T-helper 9 cell (primary cell): ENCODE measurements at regions not wholly inside any gene's neighbourhood (a gene's known extent, or its start where the extent isn't known, plus 50 kb on each side); places are given as distances from the start of the nearest gene placed in this dataset.
"Not testable (repeated sequence)": the region's sequence is repeated elsewhere in the genome, so short reads cannot be mapped to it uniquely, and the experiment has no call there.

ENCODE experiments used
- DNase-seq: peaks from one replicate; pipeline ENCODE4 v3.0.0-alpha.2; 2020

DNA sequence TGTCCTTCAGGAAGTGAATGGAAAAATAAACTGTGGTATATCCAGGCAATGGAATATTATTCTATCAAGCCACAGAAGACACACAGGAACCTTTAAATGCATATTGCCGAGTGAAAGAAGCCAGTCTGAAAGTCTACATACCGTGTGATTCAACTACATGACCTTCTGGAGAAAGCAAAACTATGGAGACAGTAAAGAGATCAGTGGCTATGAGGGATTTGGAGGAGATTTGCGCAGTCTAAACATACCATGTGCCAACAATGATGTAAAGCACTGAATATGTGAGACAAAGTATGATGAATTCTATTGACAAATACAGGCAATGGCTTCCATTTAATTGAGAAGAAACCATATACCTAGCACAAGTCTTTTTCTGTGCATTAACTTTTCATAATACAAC lies 518.3 kb upstream of the ZNF337 start:
- no peak for DNase-seq

DNA sequence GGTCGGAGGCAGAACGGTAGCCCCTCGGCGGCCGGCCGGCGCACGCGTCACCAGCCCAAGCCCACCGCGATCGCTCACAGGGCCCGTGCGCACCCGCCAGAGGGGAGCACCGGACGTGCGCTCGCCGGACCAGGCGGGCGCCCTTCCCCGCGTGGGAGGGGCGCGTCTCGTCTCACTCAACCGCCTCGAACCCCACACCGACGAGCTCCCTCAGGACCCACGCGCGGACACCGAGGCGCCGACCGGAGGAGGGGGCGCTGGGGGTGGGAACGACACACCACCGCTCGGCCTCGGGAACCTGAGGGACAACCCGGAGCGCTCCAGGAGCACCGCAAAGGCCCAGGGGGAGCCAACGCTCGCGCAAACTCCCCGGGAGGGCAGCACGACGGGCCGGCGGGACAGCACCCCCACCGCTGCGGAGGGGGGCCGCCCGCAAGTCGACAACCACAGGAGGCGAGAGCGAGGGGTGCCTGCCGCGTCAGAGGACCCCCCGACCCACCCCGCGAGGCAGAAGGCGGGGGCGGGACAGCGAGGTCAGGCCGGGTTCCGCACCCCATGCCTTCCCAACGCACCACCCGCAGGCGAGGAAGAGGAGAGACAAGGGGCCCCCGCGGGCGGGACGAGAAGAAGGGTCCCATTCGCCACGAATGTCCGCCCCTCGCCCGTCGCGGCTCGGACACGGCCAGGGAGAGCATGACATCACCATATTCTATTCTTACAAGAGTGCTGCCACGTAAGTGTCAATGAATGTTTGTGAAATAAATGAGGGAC lies 512.7 kb upstream of the ZNF337 start:
- DNase-seq, result no peak

DNA sequence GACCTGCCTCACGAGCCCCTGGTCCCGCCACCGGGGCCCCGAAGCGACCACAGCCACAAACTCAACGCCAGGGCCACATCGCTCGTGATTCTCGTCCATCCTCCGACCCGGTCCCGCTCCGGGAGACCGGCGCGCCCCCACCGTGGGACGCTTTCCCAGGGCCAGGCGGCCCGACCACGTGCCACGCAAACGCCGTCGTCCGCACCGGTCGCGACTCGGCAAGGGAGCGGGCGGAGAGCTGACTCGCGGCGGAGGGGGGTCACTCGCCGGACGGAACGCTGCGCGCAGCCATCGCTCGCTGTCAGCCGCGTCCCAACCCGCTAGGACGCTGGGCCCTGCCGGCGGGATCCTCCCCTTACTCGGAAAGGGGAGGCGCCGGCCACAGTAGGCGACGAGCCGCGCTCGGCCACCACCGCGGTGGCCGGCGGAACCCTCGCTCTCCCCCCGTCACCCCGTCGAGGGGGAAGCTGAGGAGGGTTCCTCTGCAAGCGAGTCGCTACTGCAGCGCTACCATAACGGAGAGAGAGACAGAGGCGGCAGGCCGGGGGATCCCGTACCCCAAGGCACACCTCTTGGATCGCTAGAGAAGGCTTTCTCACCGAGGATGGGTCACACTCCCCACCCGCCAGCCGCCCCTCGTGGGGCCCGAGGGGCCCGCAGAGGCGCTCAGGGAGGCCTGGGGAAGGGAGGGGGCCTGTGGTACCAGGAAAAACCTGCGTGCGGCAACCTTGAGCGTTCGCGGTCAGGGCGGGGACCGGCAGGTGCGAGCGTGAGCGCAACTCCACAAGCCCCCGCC lies 511.8 kb upstream of the ZNF337 start:
- DNase-seq, result no peak

DNA sequence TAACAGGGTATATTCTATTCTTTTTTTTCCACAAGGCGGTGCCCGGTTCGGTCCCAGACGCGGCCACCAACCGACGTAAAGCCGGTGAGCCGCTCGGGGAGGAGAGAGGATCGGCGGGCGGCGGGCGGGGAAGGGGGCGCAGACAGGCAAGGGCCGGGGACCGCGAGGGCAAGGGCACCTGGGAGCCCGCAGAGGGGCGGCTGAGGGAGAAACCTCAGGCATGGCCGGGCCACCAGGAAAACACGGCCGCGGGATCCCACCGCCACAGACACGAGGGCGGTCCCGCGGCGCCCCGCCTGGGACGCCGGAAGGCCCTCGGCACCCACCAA lies 511.3 kb upstream of the ZNF337 start:
- not testable (repeated sequence) for DNase-seq

DNA sequence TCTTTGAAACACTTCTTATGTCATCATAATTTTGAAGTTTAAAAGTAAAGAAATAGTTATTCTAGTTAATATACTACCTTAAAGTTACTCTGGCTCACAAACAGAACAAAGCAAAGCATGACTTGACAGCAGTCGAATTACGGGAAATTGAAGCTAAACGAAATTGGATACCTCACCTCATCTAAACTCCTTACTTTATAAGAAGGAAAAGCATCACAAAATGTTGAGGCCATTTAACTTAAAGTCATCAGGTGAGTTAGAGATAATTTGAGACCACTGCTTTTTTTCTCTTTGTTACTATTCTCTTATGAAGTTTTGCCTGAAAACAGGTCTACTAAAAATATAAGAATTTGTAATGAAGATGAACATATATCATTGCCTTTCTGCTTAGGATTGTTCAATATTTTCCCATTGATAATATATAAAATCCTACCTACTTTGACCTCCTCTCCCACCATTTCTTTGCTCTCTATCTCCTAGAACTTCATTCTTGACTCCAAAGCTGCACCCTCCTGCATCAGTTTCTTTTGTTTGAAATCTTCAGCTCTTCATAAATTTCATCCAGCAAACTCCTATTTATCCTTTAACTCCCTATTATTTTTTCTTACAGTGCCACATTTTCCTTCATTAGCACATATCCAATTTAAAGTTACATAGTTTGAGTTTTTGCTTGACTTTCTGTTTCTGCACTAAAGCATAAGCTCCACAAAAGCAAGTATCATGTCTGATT lies 510.7 kb upstream of the ZNF337 start:
- no peak for DNase-seq

DNA sequence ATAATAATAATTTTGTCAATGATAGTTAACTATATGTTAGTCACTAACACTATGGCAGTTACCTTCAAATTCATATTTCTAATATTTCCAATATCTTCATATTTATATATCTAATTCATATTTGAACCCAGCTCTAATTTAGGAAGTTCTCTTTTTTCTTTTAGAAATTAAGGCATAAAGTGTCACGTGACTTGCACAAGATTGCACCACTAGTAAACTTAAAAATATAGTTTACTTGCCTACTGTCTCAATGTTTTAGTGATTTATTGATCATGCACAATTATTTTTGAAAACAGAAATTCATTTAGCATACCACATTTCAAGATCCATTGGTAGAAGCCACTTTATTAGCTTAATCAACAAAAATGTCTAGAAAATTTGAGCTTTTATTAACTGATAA lies 508.7 kb upstream of the ZNF337 start:
- no peak for DNase-seq

DNA sequence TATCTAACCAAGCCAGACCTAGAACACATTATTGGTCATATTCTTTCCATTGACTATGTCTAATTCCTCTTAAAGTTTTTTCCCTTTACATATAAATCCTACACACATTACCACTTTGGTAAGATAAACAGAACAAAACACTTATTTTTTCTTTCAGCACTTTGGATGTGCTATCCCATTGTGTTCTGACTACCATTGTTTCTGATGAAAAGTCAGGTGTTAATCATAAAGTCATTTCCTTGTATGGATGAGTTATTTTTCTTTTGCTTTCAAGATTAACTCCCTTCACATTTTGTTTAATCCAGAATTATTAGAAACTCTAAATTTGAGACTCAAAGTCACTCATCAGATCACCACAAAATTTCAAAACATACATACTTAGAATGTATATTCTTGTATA lies 504.4 kb upstream of the ZNF337 start:
- not testable (repeated sequence) for DNase-seq

DNA sequence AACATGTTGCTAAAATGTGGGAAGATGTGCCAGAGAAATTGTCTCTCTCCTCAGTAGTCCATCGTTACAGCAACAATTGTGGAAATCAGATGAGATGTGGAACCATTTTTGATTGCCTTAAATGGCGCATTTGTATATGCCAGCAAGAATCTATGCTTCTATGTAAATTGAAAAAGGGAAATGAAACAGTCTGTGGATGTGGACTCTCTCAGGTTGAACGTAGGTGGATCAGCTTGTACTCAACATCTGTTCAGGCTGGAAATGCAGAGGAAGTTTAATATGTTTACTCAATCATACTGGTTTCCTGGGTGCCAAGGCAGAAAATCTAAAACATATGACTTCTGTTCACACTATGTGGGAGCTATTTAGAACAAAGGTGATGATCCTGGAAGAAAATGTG lies 490.7 kb upstream of the ZNF337 start:
- not testable (repeated sequence) for DNase-seq

DNA sequence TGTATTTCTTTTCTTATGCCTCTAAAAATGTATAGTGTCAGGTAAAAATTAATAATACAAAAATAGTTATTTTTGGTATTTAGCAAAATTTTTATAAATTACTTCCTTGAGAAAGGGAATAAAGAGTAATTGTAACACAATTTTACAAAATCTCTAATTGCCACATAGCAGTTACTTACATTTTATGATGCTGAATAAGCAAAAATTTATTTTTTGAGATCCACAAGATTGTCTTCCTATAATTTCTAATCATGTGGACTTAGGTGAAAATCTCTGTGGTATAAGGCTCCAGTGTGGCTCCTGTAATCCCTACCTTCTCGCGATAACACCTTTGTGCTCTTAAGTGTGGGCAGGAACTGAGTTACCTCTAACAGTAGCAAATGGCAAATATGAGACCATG lies 487.1 kb upstream of the ZNF337 start:
- DNase-seq, result not testable (repeated sequence)

DNA sequence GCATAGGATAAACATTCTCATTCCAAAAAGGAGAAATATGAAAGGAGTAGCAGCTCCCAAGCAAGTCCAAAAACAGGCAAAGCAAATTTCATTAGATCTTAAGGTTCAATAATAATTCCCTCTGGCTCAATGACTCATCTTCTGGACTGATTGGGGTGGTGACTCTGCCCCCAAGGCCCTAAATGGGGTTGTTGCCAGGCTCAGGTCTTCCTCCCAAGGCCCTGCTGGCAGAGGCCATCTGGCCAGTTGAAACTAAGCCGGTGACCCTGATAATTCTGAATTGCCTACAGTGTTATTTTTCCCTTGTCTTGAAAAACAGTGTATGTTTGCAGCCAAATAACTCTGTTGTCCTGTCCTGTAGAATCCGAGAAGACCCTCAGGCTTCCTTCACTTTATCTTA lies 484.7 kb upstream of the ZNF337 start:
- DNase-seq, result not testable (repeated sequence)

DNA sequence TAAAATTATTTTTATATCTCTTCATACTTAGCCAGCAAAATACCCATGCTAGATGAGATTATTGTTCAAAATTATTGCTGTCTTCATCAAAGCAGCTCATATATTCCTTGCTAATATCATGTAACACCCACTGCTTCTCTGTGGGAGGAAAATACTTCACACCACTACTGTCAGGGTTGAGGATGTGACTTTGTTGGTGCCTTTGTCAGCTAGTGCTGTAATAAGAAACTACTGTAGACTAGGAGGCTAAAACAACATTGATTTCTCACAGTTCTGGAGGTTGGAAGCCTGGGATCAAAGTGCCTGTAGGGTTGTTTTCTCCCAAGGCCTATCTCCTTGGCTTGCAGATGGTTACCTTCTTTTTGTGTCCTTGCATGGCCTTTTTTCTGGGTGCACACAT lies 475.2 kb upstream of the ZNF337 start:
- DNase-seq, result not testable (repeated sequence)

DNA sequence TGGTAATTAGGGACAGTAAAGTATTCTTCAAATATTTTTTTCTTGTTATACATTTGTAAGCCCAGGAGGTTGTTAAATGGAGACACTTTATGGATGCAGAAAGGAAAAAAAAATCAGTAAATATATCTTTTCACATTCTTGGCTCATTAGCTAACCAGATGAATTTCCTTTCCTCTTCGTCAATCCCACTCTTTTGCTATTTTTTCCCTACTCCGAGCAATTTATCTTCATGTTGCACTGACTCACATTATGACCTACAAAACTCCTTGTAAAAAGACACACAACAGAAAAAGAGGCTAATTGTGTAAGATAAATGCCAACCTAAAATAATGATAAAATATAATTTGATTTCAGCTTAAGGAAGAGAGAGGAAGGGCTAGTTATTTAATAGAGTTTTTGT lies 472.9 kb upstream of the ZNF337 start:
- DNase-seq, result no peak

DNA sequence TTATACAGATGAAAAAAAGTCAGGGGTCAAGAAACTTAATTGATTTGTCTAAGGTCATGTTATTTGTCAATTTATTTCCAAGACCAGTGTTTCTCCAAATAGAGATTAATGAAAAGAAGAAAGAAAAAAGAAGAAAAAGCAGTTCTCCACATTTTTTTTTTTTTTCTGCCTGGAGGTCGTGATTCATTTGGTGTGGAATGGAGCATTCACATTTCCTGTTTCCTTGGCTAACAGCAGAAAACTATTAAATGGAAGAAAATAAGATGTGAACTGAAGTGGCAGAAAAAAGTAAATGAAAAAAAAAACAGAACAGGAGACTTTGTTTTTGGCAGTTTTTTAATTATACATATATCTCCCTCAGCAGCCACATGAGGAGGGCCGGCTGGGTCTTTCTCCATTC lies 470.8 kb upstream of the ZNF337 start:
- no peak for DNase-seq

DNA sequence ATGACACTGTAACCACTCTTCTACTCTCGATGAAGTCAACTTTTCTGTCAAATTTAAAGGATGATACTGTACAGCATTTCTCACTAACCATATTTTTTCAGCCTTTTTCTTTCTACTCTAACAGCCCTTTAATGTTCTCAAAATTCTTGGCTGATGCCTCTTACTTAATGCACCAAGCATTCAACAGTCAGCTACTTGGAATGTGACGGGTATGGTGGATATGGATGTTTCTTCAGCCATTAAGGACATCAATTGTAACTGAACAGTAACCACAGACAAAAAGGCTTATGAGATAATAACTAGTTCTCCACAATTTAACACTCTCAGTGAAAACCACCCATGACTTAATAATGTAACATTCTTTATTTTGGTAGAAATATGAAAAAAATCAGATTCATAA lies 467.2 kb upstream of the ZNF337 start:
- DNase-seq, result no peak

DNA sequence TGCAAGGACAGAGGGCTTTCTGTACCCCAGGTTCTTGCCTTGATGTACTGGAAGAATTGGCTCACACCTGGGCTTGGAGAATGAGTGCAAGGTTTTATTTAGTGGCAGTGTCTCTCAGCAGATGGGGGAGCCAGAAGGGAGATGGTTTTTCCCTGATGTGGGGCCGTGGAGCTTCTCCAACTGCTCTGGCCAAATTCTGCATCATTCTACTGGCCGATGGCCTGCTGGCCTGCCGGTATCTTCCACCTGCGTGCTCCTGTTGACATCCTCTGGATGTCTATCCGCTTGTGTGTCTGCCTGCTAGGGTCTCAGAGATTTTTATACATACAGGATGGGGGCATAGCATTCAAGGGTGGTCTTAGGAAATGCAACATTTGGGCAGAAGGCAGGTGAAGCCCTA lies 466.5 kb upstream of the ZNF337 start:
- not testable (repeated sequence) for DNase-seq

DNA sequence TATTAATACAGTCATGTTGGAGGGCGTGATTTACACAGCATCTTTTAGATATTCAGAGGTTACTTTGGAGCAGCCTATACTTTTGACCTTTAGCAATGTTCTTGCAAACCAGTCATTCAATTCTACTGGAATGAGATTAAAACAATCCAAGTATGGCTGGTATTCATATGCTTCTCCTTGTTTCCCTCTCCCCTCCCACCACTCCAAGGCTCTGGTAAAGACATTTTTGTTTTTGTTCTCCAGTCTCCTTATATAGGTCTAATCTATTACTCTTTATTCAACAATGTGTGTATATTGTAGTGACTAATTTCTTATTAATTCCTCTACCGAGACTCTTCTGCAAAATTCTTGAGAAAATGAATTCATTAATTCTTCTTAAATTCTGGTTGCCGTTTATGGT lies 465.1 kb upstream of the ZNF337 start:
- DNase-seq, result not testable (repeated sequence)

DNA sequence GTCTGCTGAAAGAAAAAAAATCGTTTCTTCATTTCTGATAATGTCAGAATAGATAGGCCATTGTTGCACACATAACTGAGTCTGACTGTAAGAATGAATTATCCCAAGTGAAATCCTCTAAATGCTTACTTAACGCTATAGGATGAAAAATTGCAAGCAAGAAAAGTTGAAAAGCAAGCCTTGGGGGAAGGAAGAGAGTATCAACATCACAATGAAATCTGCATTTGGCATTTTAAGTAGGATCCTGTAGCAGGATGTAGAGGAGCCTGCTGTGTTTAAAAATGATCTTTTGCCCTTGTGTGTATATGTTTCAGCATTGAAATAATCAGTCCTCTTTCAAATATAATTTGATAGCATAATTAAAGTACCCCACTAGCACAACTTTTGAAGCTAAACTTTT lies 464.3 kb upstream of the ZNF337 start:
- not testable (repeated sequence) for DNase-seq

DNA sequence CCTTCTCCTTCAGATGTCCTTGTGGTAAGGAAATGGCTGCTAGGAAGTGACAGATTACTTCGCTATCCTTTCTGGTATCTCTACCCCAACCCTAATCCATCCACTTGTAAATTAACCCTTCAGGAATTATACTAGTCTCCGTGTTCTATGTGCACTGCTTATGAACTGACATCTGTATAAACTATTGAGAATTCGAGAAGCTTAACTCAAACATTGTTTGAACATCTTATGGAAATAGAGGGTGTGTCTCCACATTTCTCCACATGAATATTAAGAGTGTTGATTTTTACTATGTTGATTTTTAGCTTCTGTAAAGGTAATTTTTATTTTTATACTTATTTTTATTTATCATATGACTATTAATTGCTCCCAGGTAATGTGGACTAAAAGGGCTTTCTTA lies 457.6 kb upstream of the ZNF337 start:
- no peak for DNase-seq

DNA sequence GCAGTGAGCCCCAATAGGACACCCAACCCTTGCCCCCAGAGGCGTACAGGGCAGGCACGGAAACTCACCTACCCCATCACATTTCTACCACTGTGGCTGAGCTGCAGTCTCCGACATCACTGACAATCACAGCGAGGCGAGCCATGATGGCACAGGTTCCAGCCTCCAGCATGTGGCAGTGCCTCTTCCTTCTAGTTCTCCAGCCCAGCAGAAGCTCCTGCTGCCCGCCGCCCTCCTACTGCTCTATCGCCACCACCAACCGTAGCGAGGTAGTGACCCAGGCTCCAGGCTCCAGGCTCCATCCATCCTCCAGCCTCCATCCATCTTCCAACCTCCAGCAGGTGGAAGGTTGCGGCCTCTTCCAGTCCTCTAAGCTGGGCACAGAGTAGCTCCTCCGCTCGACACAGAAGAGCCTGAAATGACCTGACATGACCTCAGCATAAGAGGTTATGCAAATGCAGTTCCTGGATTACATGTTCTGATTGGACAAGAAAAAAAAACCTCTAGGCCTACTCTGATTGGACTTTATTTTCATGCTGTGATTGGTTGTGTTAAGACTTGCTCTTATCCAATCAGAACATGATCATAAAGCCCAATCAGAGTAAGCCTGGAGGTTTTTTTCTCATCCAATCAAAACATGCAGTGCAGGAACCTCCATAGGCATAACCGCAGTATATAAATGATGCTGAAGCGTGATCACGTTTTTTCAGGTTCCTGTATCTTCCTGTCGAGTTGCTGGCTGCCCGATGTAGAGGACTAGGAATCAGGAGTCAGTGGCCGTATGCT lies 438.9 kb upstream of the ZNF337 start:
- DNase-seq, result no peak

DNA sequence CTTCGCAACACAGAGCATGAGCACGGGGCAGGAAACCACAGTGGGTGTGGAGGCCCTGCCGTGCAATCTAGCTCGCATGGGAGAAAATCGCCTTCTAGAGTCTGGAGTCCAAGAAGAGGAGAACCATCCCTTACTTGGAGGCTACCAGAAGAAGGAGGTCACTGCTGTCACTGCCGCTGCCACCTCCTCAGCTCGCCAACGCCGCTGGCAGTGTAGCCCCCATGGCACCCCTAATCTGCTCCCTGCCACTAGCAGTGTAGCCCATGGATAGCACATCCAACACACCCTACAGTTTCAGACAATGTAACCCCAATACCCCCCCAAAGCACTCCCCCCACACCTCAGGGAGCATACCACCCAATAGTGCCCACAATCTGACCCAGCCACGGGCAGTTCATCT lies 438.0 kb upstream of the ZNF337 start:
- DNase-seq, result no peak

DNA sequence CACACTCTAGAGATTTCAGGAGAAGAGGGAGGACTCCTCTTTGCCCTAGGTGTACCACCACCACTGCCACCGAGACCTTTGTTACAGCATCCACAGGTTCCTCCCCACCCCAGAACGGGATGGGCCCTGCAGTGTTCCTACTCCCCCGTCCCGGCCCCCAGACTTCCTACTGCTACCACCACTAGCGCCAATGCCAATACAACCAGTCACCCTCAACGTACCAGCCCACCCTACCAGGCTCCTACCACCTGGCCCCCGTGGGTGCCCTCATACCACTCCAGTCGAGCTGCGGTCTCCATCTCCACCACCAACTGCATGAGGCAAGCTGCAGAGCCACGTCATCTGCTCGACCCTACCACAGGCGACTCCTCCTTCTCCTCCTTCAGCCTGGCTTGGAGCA lies 437.1 kb upstream of the ZNF337 start:
- not testable (repeated sequence) for DNase-seq

DNA sequence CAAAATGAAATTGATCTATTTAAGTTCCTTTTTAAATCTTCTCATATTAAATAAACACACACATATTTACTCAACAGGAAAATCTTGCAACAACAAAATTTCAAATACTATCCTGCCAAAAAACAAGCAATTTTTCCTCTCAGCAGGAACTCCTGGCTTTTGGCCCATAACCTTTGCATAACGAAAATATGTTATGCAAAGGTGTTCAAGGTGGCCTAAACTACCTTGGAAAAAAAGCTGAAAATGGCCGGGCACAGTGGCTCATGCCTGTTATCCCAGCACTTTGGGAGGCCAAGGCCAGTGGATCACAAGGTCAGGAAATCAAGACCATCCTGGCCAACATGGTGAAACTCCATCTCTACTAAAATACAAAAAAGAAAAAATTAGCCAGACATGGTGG lies 424.3 kb upstream of the ZNF337 start:
- not testable (repeated sequence) for DNase-seq

DNA sequence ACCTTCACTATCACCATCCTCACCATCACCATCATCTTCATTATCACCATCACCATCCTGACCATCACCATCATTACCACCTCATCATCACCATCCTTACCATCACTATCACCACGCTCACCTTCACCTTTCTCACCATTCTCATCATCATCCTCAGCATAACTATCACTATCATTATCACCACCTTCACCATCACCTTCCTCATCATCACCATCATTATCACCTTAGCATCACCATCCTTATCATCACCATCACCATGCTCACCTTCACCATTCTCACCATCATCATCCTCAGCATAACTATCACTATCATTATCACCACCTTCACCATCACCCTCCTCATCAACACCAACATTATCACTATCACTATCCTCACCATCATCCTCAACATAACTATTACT lies 397.8 kb upstream of the ZNF337 start:
- not testable (repeated sequence) for DNase-seq
